Right hindlimb (tissue), 1 donor: ENCODE measurements at regions not wholly inside any gene's neighbourhood (a gene's known extent, or its start where the extent isn't known, plus 50 kb on each side); places are given as distances from the start of the nearest gene placed in this dataset.

Source experiments
- DNase-seq: peaks from one replicate; pipeline ENCODE4 v3.0.0-alpha.2; 2018

DNA sequence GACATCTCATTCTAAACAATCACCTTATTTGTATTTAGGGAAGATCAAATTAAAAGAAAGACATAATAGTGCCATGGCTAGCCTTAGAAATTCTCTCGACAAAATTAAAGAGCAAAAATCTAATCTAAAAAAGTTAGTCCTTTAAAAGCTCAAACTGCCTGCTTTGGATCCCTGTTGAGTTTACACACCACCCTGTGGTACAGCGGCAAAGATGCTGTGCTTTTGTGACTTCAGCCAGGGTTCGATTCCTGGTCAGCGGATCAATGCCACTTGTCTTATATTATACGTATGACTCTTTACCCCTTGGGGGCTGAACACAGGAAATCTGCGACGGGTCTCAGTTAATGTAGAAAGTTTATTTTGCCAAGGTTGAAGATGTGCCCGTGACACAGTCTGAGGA is 51.3 kb upstream of the VOPP1 start:
- DNase-seq, result no peak

DNA sequence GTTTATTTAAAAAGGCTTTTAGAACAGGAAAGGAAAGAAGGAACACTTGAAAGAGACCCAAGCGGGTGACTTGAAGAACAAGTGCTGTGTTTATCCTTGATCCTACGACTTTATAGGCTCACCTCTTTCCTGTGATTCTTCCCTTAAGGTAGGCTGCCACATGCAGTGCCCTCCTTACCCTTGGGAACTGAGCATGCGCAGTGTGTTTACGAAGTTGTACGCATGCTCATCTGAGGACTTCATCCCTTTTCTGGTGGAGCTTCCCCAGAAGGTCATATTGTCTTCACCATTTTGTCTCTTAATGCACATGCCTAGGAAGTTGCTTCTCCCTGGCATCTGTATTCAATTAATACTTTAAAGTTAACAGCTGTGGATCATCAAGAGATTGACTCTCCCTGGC is 49.9 kb upstream of the VOPP1 start:
- no peak for DNase-seq
